ENCODE measurements at regions not wholly inside any gene's neighbourhood (a gene's known extent, or its start where the extent isn't known, plus 50 kb on each side); places are given as distances from the start of the nearest gene placed in this dataset. TPM values are rescaled to one million over a fixed set of nuclear protein-coding genes. Genes with fewer than 3 reads are reported as not detected.
"Not testable (repeated sequence)": the region's sequence is repeated elsewhere in the genome, so short reads cannot be mapped to it uniquely, and the experiment has no call there.

- H3K4me3 ChIP-seq (ENCODE audit: low read depth, low read length), result no peak overlapping the region
- TF ChIP-seq CTCF (IDR thresholded peaks at IDR 0.05; ENCODE audit: insufficient read depth, low read depth, low read length), result no peak
- DNase-seq (ENCODE audit: low read depth), result peak; percentile 86
Observed at GRCh38 chr13:46468570-46469463, 81.8 kb upstream of the RUBCNL start.

- not testable (repeated sequence) for DNase-seq (ENCODE audit: low read depth); H3K4me3 ChIP-seq (ENCODE audit: low read depth, low read length)
Observed at GRCh38 chr13:46467694-46468093, 80.6 kb upstream of the RUBCNL start.

GRCh38 chr13:46466074-46466473, 79.0 kb upstream of the RUBCNL start:
- not testable (repeated sequence) for DNase-seq (ENCODE audit: low read depth)

GRCh38 chr13:46463719-46464118, 76.7 kb upstream of the RUBCNL start:
- no peak overlapping the region for H3K4me3 ChIP-seq (ENCODE audit: low read depth, low read length)
- no peak for DNase-seq (ENCODE audit: low read depth)
- no peak for TF ChIP-seq CTCF (IDR thresholded peaks at IDR 0.05; ENCODE audit: insufficient read depth, low read depth, low read length)

More at GRCh38 chr13:46466074-46466473, 79.0 kb upstream of the RUBCNL start:
- not testable (repeated sequence) for H3K4me3 ChIP-seq (ENCODE audit: low read depth, low read length)

GRCh38 chr13:46460223-46460622, 73.2 kb upstream of the RUBCNL start:
- H3K4me3 ChIP-seq (ENCODE audit: low read depth, low read length); DNase-seq (ENCODE audit: low read depth): not testable (repeated sequence)

- DNase-seq (ENCODE audit: low read depth); H3K4me3 ChIP-seq (ENCODE audit: low read depth, low read length): not testable (repeated sequence)
Observed at GRCh38 chr13:46457255-46457654, 70.2 kb upstream of the RUBCNL start.

- H3K4me3 ChIP-seq (ENCODE audit: low read depth, low read length); DNase-seq (ENCODE audit: low read depth): not testable (repeated sequence)
- TF ChIP-seq CTCF (IDR thresholded peaks at IDR 0.05; ENCODE audit: insufficient read depth, low read depth, low read length), result peak; percentile 31
Observed at GRCh38 chr13:46455924-46456323, 68.9 kb upstream of the RUBCNL start.

GRCh38 chr13:46451145-46451544, 64.1 kb upstream of the RUBCNL start:
- DNase-seq (ENCODE audit: low read depth); H3K4me3 ChIP-seq (ENCODE audit: low read depth, low read length): not testable (repeated sequence)

GRCh38 chr13:46449949-46450348, 62.9 kb upstream of the RUBCNL start:
- DNase-seq (ENCODE audit: low read depth); H3K4me3 ChIP-seq (ENCODE audit: low read depth, low read length): not testable (repeated sequence)

GRCh38 chr13:46448148-46448547, 61.1 kb upstream of the RUBCNL start:
- DNase-seq (ENCODE audit: low read depth); H3K4me3 ChIP-seq (ENCODE audit: low read depth, low read length): not testable (repeated sequence)

- peak; percentile 1 for DNase-seq (ENCODE audit: low read depth)
- peak overlapping the region; percentile 21 for H3K4me3 ChIP-seq (ENCODE audit: low read depth, low read length)
Observed at GRCh38 chr13:46437808-46438404, 50.9 kb upstream of the RUBCNL start.

Small RNAs in the stretch of these regions (small RNA-seq; reads per million reads assigned to genes)
- not detected for gene COX17P1

Data from fibroblast of villous mesenchyme (primary cell).